BE2C (cell line): ENCODE measurements at regions not wholly inside any gene's neighbourhood (a gene's known extent, or its start where the extent isn't known, plus 50 kb on each side); places are given as distances from the start of the nearest gene placed in this dataset.

ENCODE experiments used
- DNase-seq: peaks from one replicate; pipeline ENCODE4 v3.0.0-alpha.2; 2020
- H3K27me3 ChIP-seq: fragments of 250-450 bp; sonication (Bioruptor Pico); 2 replicates; pipeline ENCODE4 v1.5.1; 2020; ENCODE audit warnings: mild to moderate bottlenecking
- H3K36me3 ChIP-seq: fragments of 250-450 bp; sonication (Bioruptor Pico); 2 replicates; pipeline ENCODE4 v1.5.1; 2020; ENCODE audit warnings: mild to moderate bottlenecking
- H3K4me1 ChIP-seq: fragments of 250-450 bp; sonication (Bioruptor Pico); 2 replicates; pipeline ENCODE4 v1.5.1; 2020
- H3K4me3 ChIP-seq: 2 replicates; pipeline ENCODE4 v1.5.1; 2011; ENCODE audit warnings: low read depth, low read length
- H3K9me3 ChIP-seq: fragments of 250-450 bp; sonication (Bioruptor Pico); 2 replicates; pipeline ENCODE4 v1.5.1; 2020
- TF ChIP-seq, protein P1 (sequence below): IDR thresholded peaks from 2 replicates; pipeline ENCODE4 v1.5.1; 2012; ENCODE audit warnings: mild to moderate bottlenecking, low read depth, low read length

DNA sequence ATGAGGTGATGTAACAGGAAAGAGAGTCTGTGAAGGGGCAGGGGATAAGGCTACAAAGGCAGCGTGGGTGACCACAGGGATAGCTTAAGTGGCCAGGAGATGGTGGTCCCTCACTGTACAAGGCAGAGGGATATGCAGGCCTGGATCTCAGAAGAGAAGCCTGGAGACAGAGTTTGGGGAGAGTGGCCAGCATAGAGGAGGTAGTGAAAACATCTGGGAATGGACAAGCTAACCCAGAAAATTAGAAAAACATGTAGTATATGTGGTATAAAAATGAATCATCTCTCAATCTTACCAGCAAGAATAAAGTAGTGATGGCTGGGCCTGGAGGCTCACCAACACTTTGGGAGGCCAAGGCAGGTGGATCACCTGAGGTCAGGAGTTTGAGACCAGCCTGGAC is 349.2 kb upstream of the KLF4 start:
- DNase-seq: no peak
- Histone ChIP-seq H3K36me3 (no peaks in the 10 kb centered on the region), H3K27me3 (no peaks in the 10 kb centered on the region), H3K4me1 (no peaks in the 10 kb centered on the region), H3K9me3 (no peaks in the 10 kb centered on the region), H3K4me3 (no peak overlapping the region)
- TF ChIP-seq, protein P1, sequence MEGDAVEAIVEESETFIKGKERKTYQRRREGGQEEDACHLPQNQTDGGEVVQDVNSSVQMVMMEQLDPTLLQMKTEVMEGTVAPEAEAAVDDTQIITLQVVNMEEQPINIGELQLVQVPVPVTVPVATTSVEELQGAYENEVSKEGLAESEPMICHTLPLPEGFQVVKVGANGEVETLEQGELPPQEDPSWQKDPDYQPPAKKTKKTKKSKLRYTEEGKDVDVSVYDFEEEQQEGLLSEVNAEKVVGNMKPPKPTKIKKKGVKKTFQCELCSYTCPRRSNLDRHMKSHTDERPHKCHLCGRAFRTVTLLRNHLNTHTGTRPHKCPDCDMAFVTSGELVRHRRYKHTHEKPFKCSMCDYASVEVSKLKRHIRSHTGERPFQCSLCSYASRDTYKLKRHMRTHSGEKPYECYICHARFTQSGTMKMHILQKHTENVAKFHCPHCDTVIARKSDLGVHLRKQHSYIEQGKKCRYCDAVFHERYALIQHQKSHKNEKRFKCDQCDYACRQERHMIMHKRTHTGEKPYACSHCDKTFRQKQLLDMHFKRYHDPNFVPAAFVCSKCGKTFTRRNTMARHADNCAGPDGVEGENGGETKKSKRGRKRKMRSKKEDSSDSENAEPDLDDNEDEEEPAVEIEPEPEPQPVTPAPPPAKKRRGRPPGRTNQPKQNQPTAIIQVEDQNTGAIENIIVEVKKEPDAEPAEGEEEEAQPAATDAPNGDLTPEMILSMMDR: no peak

DNA sequence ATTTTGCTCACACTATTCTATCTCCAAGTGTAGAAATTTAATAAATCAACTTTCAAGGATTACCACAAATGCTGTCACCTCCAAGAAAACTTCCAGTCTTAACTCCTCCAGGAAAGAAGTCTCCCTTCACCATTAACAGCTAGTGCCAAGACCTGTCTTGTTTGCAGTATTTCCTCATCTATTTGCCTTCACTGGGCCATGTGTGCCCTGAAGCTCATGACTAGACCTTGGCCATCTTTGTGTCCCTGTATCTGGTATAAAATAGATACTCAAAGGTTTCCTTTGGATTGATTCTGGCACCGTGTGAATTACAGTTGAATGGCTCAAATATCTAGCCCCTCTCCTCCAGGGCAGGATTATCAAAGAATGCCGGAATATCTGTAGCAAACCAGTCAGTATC is 346.7 kb upstream of the KLF4 start:
- H3K4me1 ChIP-seq: no peaks in the 10 kb centered on the region
- DNase-seq: no peak
- TF ChIP-seq, protein P1: no peak

DNA sequence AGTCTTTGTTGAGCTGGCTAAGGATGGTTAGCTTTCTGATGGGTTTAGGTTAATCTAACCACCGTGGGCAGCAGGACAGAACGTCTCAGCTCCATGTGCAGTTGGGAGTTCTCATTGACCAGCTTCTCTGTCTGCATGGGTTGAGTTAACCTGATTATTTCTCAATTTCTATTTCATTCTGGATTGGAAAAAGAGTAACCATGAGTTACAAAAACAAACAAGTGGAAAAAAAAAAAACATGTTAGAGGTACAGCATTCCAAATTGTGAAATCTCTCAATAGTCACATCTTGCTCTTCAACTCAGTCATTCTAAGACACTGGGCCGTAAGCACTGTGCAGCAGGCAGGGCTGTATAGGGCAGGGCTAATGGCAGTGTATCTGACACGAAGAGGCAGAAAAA is 343.7 kb upstream of the KLF4 start:
- H3K4me3 ChIP-seq: no peak overlapping the region
- DNase-seq: no peak
- no peaks in the 10 kb centered on the region; the same call in 1 of the 2 replicates for H3K9me3 ChIP-seq

More for the DNA sequence above, 346.7 kb upstream of the KLF4 start:
- Histone ChIP-seq H3K9me3 (no peaks in the 10 kb centered on the region), H3K36me3 (no peaks in the 10 kb centered on the region), H3K4me3 (no peak overlapping the region), H3K27me3 (no peaks in the 10 kb centered on the region)

DNA sequence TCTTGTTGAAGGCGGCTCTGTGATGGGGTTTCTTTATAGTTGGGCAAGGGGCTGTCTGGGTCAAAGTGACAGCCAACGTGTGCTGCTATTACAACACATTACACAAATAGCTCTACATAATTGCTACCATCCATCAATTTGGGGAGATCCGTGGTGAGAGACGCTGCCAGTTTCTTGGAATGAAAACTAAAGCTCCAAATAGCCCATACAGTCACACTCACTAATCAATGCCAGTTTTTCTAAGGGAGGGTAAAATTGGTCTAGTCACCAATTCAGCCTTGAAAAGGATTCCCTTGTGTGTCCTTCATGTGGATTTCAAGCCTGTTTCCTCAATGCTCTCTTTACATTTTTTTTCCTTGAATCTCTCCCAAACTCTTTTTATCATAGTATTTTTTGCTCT is 343.3 kb upstream of the KLF4 start:
- no peaks in the 10 kb centered on the region for H3K27me3 ChIP-seq
- no peaks in the 10 kb centered on the region for H3K4me1 ChIP-seq
- TF ChIP-seq, protein P1: no peak
- no peaks in the 10 kb centered on the region; the same call in 1 of the 2 replicates for H3K9me3 ChIP-seq
- no peak for DNase-seq
- H3K36me3 ChIP-seq: no peaks in the 10 kb centered on the region
- no peak overlapping the region for H3K4me3 ChIP-seq

More for the DNA sequence above, 343.7 kb upstream of the KLF4 start:
- Histone ChIP-seq H3K36me3 (no peaks in the 10 kb centered on the region), H3K27me3 (no peaks in the 10 kb centered on the region), H3K4me1 (no peaks in the 10 kb centered on the region)
- TF ChIP-seq, protein P1: no peak

DNA sequence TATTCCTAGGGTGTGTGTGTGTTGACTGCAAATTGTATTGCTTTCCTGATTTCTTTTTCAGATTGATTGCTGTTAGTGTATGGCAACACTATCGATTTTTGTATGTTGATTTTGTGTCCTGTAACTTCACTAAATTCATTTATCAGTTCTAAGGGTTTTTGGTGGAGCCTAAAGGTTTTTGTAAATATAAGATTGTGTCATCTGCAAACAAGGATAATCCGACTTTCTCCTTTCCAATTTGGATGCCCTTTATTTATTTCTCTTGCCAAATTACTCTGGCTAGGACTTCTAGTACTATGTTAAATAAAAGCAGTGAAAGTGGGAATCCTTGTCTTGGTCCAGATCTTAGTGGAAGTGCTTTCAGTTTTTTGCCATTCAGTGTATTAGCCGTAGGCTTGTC is 340.9 kb upstream of the KLF4 start:
- H3K27me3 ChIP-seq: no peaks in the 10 kb centered on the region
- DNase-seq: no peak
- H3K9me3 ChIP-seq: no peaks in the 10 kb centered on the region; the same call in 1 of the 2 replicates
- H3K4me3 ChIP-seq: no peak overlapping the region
- H3K4me1 ChIP-seq: no peaks in the 10 kb centered on the region
- no peaks in the 10 kb centered on the region for H3K36me3 ChIP-seq
- TF ChIP-seq, protein P1: no peak

DNA sequence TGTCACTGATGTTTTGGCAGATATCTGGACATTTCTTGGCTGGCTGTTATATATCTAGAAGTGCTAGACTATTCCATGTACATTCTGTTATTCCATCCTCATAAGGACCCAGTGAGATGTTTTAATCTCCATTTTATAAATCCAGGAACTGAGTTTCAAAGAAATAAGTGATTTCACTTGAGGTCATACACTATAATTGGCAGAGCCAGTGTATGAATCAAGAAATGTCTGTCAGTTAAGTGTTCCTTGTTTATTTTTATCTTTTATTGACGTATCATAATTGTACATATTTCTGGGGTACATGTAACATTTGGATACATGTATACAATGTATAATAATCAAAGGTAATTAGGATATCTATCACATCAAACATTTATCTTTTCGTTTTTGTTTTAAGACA is 338.3 kb upstream of the KLF4 start:
- no peak overlapping the region for H3K4me3 ChIP-seq
- H3K4me1 ChIP-seq: no peaks in the 10 kb centered on the region
- H3K36me3 ChIP-seq: no peaks in the 10 kb centered on the region
- no peak for DNase-seq
- TF ChIP-seq, protein P1: no peak
- H3K27me3 ChIP-seq: no peaks in the 10 kb centered on the region
- no peaks in the 10 kb centered on the region; the same call in 1 of the 2 replicates for H3K9me3 ChIP-seq
